ENCODE measurements at regions not wholly inside any gene's neighbourhood (a gene's known extent, or its start where the extent isn't known, plus 50 kb on each side); places are given as distances from the start of the nearest gene placed in this dataset.

GRCh38 chr1:87941337-87941946, 612.8 kb downstream of the LMO4 start:
- Histone ChIP-seq H3K4me1 (ENCODE audit: control insufficient read depth in 1 of 2, insufficient read depth in 2 of 2, low read length in 2 of 2) (no peaks in the 10 kb centered on the region), H3K4me3 (replicated peaks in 1 of 3; ENCODE audit: low read depth in 2 of 3, low read length in 3 of 3) (no peak overlapping the region), H3K9me3 (replicated peaks in 1 of 2; ENCODE audit: control insufficient read depth in 1 of 2, insufficient read depth in 1 of 2, low read length in 2 of 2) (no peaks in the 10 kb centered on the region), H2AFZ (ENCODE audit: insufficient read depth, low read depth, low read length, poor library complexity, severe bottlenecking) (no peak overlapping the region), H3K4me2 (replicated peaks; ENCODE audit: extremely low read depth, low read length, poor library complexity, severe bottlenecking) (no peak overlapping the region), H3K9ac (ENCODE audit: insufficient read depth, low read length, poor library complexity, severe bottlenecking) (no peak overlapping the region), H3K36me3 (replicated peaks in 1 of 2; ENCODE audit: control insufficient read depth in 1 of 2, insufficient read depth in 2 of 2, low read length in 2 of 2) (no peaks in the 10 kb centered on the region), H4K20me1 (ENCODE audit: insufficient read depth, low read length) (no peaks in the 10 kb centered on the region), H3K79me2 (ENCODE audit: insufficient read depth, low read length) (no peaks in the 10 kb centered on the region), H3K27me3 (ENCODE audit: control insufficient read depth in 2 of 2, insufficient read depth in 2 of 2, low read length in 2 of 2) (no peaks in the 10 kb centered on the region), H3K27ac (ENCODE audit: low read depth in 1 of 2, low read length in 2 of 2) (no peak overlapping the region)
- Mint-ChIP-seq H3K27ac (no peak overlapping the region), H3K36me3 (no peaks in the 10 kb centered on the region), H3K9me3 (peaks cover 0 to 4% (median 0%) of the 10 kb centered on the region in 7 donors), H3K4me3 (no peak overlapping the region), H3K27me3 (ENCODE audit: low read depth in 3 of 3) (peaks cover 0 to 2% (median 1%) of the 10 kb centered on the region in 3 donors), H3K4me1 (no peaks in the 10 kb centered on the region)
- no peak for DNase-seq
- 33% methylated on average over 1 of the region's 1 CpG for WGBS (ENCODE audit: insufficient coverage)
- TF ChIP-seq CTCF (IDR thresholded peaks at IDR 0.05), result no peak
- intact Hi-C loops (cut with micrococcal nuclease), result no loop called here

- no peak overlapping the region for H3K27ac ChIP-seq (ENCODE audit: low read depth in 1 of 2, low read length in 2 of 2)
- no peaks in the 10 kb centered on the region for H4K20me1 ChIP-seq (ENCODE audit: insufficient read depth, low read length)
- no peaks in the 10 kb centered on the region for H3K36me3 ChIP-seq (replicated peaks in 1 of 2; ENCODE audit: control insufficient read depth in 1 of 2, insufficient read depth in 2 of 2, low read length in 2 of 2)
Measured at GRCh38 chr1:87942165-87942564, 613.5 kb downstream of the LMO4 start.

More at GRCh38 chr1:87942165-87942564, 613.5 kb downstream of the LMO4 start:
- no peaks in the 10 kb centered on the region for H3K36me3 Mint-ChIP-seq
- H3K27ac Mint-ChIP-seq, result no peak overlapping the region
- H3K9me3 Mint-ChIP-seq, result peaks cover 0 to 2% (median 0%) of the 10 kb centered on the region in 7 donors
- no peaks in the 10 kb centered on the region for H3K4me1 Mint-ChIP-seq
- no peak overlapping the region for H3K9ac ChIP-seq (ENCODE audit: insufficient read depth, low read length, poor library complexity, severe bottlenecking)
- H3K27me3 Mint-ChIP-seq (ENCODE audit: low read depth in 3 of 3), result peaks cover 0 to 2% (median 1%) of the 10 kb centered on the region in 3 donors
- H3K9me3 ChIP-seq (replicated peaks in 1 of 2; ENCODE audit: control insufficient read depth in 1 of 2, insufficient read depth in 1 of 2, low read length in 2 of 2), result no peaks in the 10 kb centered on the region
- WGBS (ENCODE audit: insufficient coverage), result 100% methylated on average over 1 of the region's 1 CpG
- no peak overlapping the region for H3K4me3 ChIP-seq (replicated peaks in 1 of 3; ENCODE audit: low read depth in 2 of 3, low read length in 3 of 3)
- no peak overlapping the region for H2AFZ ChIP-seq (ENCODE audit: insufficient read depth, low read depth, low read length, poor library complexity, severe bottlenecking)
- DNase-seq, result no peak
- no peaks in the 10 kb centered on the region for H3K27me3 ChIP-seq (ENCODE audit: control insufficient read depth in 2 of 2, insufficient read depth in 2 of 2, low read length in 2 of 2)
- TF ChIP-seq CTCF (IDR thresholded peaks at IDR 0.05), result no peak
- intact Hi-C loops (cut with micrococcal nuclease), result no loop called here
- H3K4me3 Mint-ChIP-seq, result no peak overlapping the region
- H3K79me2 ChIP-seq (ENCODE audit: insufficient read depth, low read length), result no peaks in the 10 kb centered on the region
- H3K4me2 ChIP-seq (replicated peaks; ENCODE audit: extremely low read depth, low read length, poor library complexity, severe bottlenecking), result no peak overlapping the region
- H3K4me1 ChIP-seq (ENCODE audit: control insufficient read depth in 1 of 2, insufficient read depth in 2 of 2, low read length in 2 of 2), result no peaks in the 10 kb centered on the region

Measured in CD14-positive monocyte (primary cell).